ENCODE measurements at regions not wholly inside any gene's neighbourhood (a gene's known extent, or its start where the extent isn't known, plus 50 kb on each side); places are given as distances from the start of the nearest gene placed in this dataset.

GRCh38 chr12:126557659-126558058 lies 1492.4 kb downstream of the AACS start:
- Histone ChIP-seq H3K79me2 (ENCODE audit: low read depth) (no peaks in the 10 kb centered on the region), H3K4me1 (peaks cover 5% of the 10 kb centered on the region), H3F3A (ENCODE audit: low read depth) (no peaks in the 10 kb centered on the region), H3K36me3 (no peaks in the 10 kb centered on the region), H3K9ac (no peak overlapping the region), H3K4me2 (no peak overlapping the region), H4K20me1 (ENCODE audit: low read depth) (no peaks in the 10 kb centered on the region), H3K27me3 (no peaks in the 10 kb centered on the region), H3K27ac (no peak overlapping the region), H3K4me3 (no peak overlapping the region), H2AFZ (replicated peaks) (no peak overlapping the region), H3K9me3 (ENCODE audit: low read depth) (no peaks in the 10 kb centered on the region)
- TF ChIP-seq CTCF (IDR thresholded peaks at IDR 0.05) (no peak), EZH2phosphoT487 (IDR thresholded peaks at IDR 0.05) (no peak), EZH2 (IDR thresholded peaks at IDR 0.05) (no peak)
- H3K4me1 Mint-ChIP-seq = peaks cover 14% of the 10 kb centered on the region
- no peak overlapping the region for H3K4me3 Mint-ChIP-seq
- H3K27me3 Mint-ChIP-seq (ENCODE audit: insufficient read depth, low read depth) = peaks cover 2% of the 10 kb centered on the region
- DNase-seq (ENCODE audit: low spot score) = no peak
- no peaks in the 10 kb centered on the region for H3K36me3 Mint-ChIP-seq
- H3K27ac Mint-ChIP-seq = no peak overlapping the region
- peaks cover 6% of the 10 kb centered on the region for H3K9me3 Mint-ChIP-seq

GRCh38 chr12:126558219-126558618 lies 1493.0 kb downstream of the AACS start:
- no peaks in the 10 kb centered on the region for H3K36me3 Mint-ChIP-seq

GRCh38 chr12:126558810-126559209 lies 1493.6 kb downstream of the AACS start:
- Mint-ChIP-seq H3K9me3 (peaks cover 5% of the 10 kb centered on the region), H3K4me3 (no peak overlapping the region), H3K27ac (no peak overlapping the region), H3K36me3 (no peaks in the 10 kb centered on the region), H3K27me3 (ENCODE audit: insufficient read depth, low read depth) (peaks cover 4% of the 10 kb centered on the region), H3K4me1 (peaks cover 14% of the 10 kb centered on the region)
- no peaks in the 10 kb centered on the region for H3K27me3 ChIP-seq
- no peaks in the 10 kb centered on the region for H3K9me3 ChIP-seq (ENCODE audit: low read depth)
- DNase-seq (ENCODE audit: low spot score) = no peak
- TF ChIP-seq CTCF (IDR thresholded peaks at IDR 0.05) = no peak
- no peak for TF ChIP-seq EZH2 (IDR thresholded peaks at IDR 0.05)
- TF ChIP-seq EZH2phosphoT487 (IDR thresholded peaks at IDR 0.05) = no peak
- no peak overlapping the region for H3K4me3 ChIP-seq
- H3K4me2 ChIP-seq = no peak overlapping the region
- H3K36me3 ChIP-seq = no peaks in the 10 kb centered on the region
- H3K9ac ChIP-seq = no peak overlapping the region
- H3K79me2 ChIP-seq (ENCODE audit: low read depth) = no peaks in the 10 kb centered on the region
- H4K20me1 ChIP-seq (ENCODE audit: low read depth) = no peaks in the 10 kb centered on the region
- no peak overlapping the region for H3K27ac ChIP-seq
- H3F3A ChIP-seq (ENCODE audit: low read depth) = no peaks in the 10 kb centered on the region
- peaks cover 5% of the 10 kb centered on the region for H3K4me1 ChIP-seq
- no peak overlapping the region for H2AFZ ChIP-seq (replicated peaks)

More at GRCh38 chr12:126558219-126558618, 1493.0 kb downstream of the AACS start:
- DNase-seq (ENCODE audit: low spot score) = no peak
- Histone ChIP-seq H3K27me3 (no peaks in the 10 kb centered on the region), H3K4me1 (peaks cover 5% of the 10 kb centered on the region), H3K36me3 (no peaks in the 10 kb centered on the region), H3K79me2 (ENCODE audit: low read depth) (no peaks in the 10 kb centered on the region), H2AFZ (replicated peaks) (no peak overlapping the region), H3K4me3 (no peak overlapping the region), H3K27ac (no peak overlapping the region), H3K9ac (no peak overlapping the region), H3K9me3 (ENCODE audit: low read depth) (no peaks in the 10 kb centered on the region), H4K20me1 (ENCODE audit: low read depth) (no peaks in the 10 kb centered on the region), H3F3A (ENCODE audit: low read depth) (no peaks in the 10 kb centered on the region), H3K4me2 (no peak overlapping the region)
- TF ChIP-seq EZH2phosphoT487 (IDR thresholded peaks at IDR 0.05) = no peak
- TF ChIP-seq CTCF (IDR thresholded peaks at IDR 0.05) = no peak
- no peak for TF ChIP-seq EZH2 (IDR thresholded peaks at IDR 0.05)
- peaks cover 14% of the 10 kb centered on the region for H3K4me1 Mint-ChIP-seq
- H3K4me3 Mint-ChIP-seq = no peak overlapping the region
- peaks cover 2% of the 10 kb centered on the region for H3K27me3 Mint-ChIP-seq (ENCODE audit: insufficient read depth, low read depth)
- peaks cover 6% of the 10 kb centered on the region for H3K9me3 Mint-ChIP-seq
- H3K27ac Mint-ChIP-seq = no peak overlapping the region
